Calu3 (cell line): ENCODE measurements at regions not wholly inside any gene's neighbourhood (a gene's known extent, or its start where the extent isn't known, plus 50 kb on each side); places are given as distances from the start of the nearest gene placed in this dataset.

Source experiments
- BruUV-seq: library from RNA; stranded (reverse); fragments of 400-500 nt; replicated peaks from 2 replicates; lab custom pipeline; 2021; lab: Mats Ljungman, UMichigan
- CTCF ChIA-PET: fragments of 300-600 bp; sonication (Branson Sonifier 250); formaldehyde crosslinking; loops from one replicate; lab custom pipeline; 2022; ENCODE audit warnings: antibody characterized with exemption; lab: Charles Lee
- DNase-seq: peaks from one replicate; pipeline ENCODE4 v3.0.0; 2022
- H3K27ac Mint-ChIP-seq: one replicate; pipeline ENCODE4 v1.8.0; 2022; ENCODE audit warnings: mixed read lengths; ENCODE audit not compliant: unreplicated experiment
- H3K27me3 Mint-ChIP-seq: one replicate; pipeline ENCODE4 v1.8.0; 2022; ENCODE audit warnings: mixed read lengths; ENCODE audit not compliant: unreplicated experiment
- H3K36me3 Mint-ChIP-seq: one replicate; pipeline ENCODE4 v1.8.0; 2022; ENCODE audit warnings: mild to moderate bottlenecking, moderate library complexity, mixed read lengths; ENCODE audit not compliant: insufficient read depth, unreplicated experiment
- H3K4me1 Mint-ChIP-seq: one replicate; pipeline ENCODE4 v1.8.0; 2022; ENCODE audit warnings: mild to moderate bottlenecking, low read depth, mixed read lengths; ENCODE audit not compliant: unreplicated experiment
- H3K4me3 Mint-ChIP-seq: one replicate; pipeline ENCODE4 v1.8.0; 2022; ENCODE audit warnings: mild to moderate bottlenecking, low read depth, moderate library complexity, mixed read lengths; ENCODE audit not compliant: unreplicated experiment
- H3K9me3 Mint-ChIP-seq: one replicate; pipeline ENCODE4 v1.8.0; 2022; ENCODE audit warnings: low read depth, mixed read lengths; ENCODE audit not compliant: unreplicated experiment
- CTCF ChIP-seq: fragments of 200-600 bp; IDR thresholded peaks from one replicate; pipeline ENCODE4 v1.8.0; 2022; ENCODE audit warnings: antibody characterized with exemption; ENCODE audit not compliant: unreplicated experiment
- intact Hi-C: fragments of 100-400 bp; cut with micrococcal nuclease; formaldehyde crosslinking; loops from one replicate; pipeline ENCODE4 v1.10.0; 2022; ENCODE audit not compliant: unreplicated experiment

GRCh38 chr7:25478925-25479324 is 250.6 kb upstream of the NPVF start:
- H3K9me3 Mint-ChIP-seq: no peaks in the 10 kb centered on the region

GRCh38 chr7:25481891-25482290 is 253.6 kb upstream of the NPVF start:
- H3K4me1 Mint-ChIP-seq: no peaks in the 10 kb centered on the region
- H3K9me3 Mint-ChIP-seq: no peaks in the 10 kb centered on the region
- H3K27ac Mint-ChIP-seq: no peak overlapping the region
- intact Hi-C loops: no loop called here
- no peaks in the 10 kb centered on the region for H3K36me3 Mint-ChIP-seq
- H3K27me3 Mint-ChIP-seq: peaks cover 69% of the 10 kb centered on the region
- no peak for DNase-seq
- H3K4me3 Mint-ChIP-seq: no peak overlapping the region
- no peak for TF ChIP-seq CTCF
- CTCF ChIA-PET: no interaction called here
- BruUV-seq: no TSS peak

More at GRCh38 chr7:25478925-25479324, 250.6 kb upstream of the NPVF start:
- H3K27ac Mint-ChIP-seq: no peak overlapping the region
- no peak for TF ChIP-seq CTCF
- no peaks in the 10 kb centered on the region for H3K4me1 Mint-ChIP-seq
- CTCF ChIA-PET: no interaction called here
- intact Hi-C loops: loop anchor here (10.0 kb wide), 1 partner anchor 56 kb away; no protein-coding TSS in a partner anchor
- peaks cover 73% of the 10 kb centered on the region for H3K27me3 Mint-ChIP-seq
- DNase-seq: no peak
- no TSS peak for BruUV-seq
- H3K4me3 Mint-ChIP-seq: no peak overlapping the region
- H3K36me3 Mint-ChIP-seq: no peaks in the 10 kb centered on the region

GRCh38 chr7:25482631-25483030 is 254.3 kb upstream of the NPVF start:
- CTCF ChIA-PET: interaction anchor here (0.6 kb wide), 1 partner anchor 24 kb away, joined by 6 read pairs; no protein-coding TSS in a partner anchor
- BruUV-seq: no TSS peak
- Mint-ChIP-seq H3K36me3 (no peaks in the 10 kb centered on the region), H3K27me3 (peaks cover 68% of the 10 kb centered on the region), H3K4me1 (no peaks in the 10 kb centered on the region), H3K9me3 (no peaks in the 10 kb centered on the region), H3K4me3 (no peak overlapping the region), H3K27ac (no peak overlapping the region)
- DNase-seq: no peak
- intact Hi-C loops: no loop called here
- TF ChIP-seq CTCF: no peak

- no TSS peak for BruUV-seq
- H3K4me3 Mint-ChIP-seq: no peak overlapping the region
- TF ChIP-seq CTCF: no peak
- H3K9me3 Mint-ChIP-seq: no peaks in the 10 kb centered on the region
- intact Hi-C loops: no loop called here
- DNase-seq: no peak
- H3K36me3 Mint-ChIP-seq: no peaks in the 10 kb centered on the region
- H3K27ac Mint-ChIP-seq: no peak overlapping the region
- CTCF ChIA-PET: no interaction called here
- H3K27me3 Mint-ChIP-seq: peaks cover 58% of the 10 kb centered on the region
- H3K4me1 Mint-ChIP-seq: no peaks in the 10 kb centered on the region
These were observed 256.7 kb upstream of the NPVF start for GRCh38 chr7:25485026-25485425.
